ENCODE measurements at regions not wholly inside any gene's neighbourhood (a gene's known extent, or its start where the extent isn't known, plus 50 kb on each side); places are given as distances from the start of the nearest gene placed in this dataset.

GRCh38 chr6:168785720-168786511 lies 344.9 kb downstream of the SMOC2 start:
- H3K36me3 ChIP-seq (replicated peaks; ENCODE audit: insufficient read depth, low read length): no peaks in the 10 kb centered on the region
- H3K9me3 ChIP-seq (replicated peaks; ENCODE audit: insufficient read depth, low read length): no peaks in the 10 kb centered on the region
- H2AFZ ChIP-seq (ENCODE audit: low read length): no peak overlapping the region
- no peak overlapping the region for H3K4me3 ChIP-seq (ENCODE audit: low read length)
- no peak overlapping the region for H3K9ac ChIP-seq (ENCODE audit: low read length)
- no peaks in the 10 kb centered on the region for H3K79me2 ChIP-seq (ENCODE audit: low read length)
- no peaks in the 10 kb centered on the region for H3F3A ChIP-seq (ENCODE audit: insufficient read depth, low read length)
- H3K4me1 ChIP-seq (ENCODE audit: low read length): no peaks in the 10 kb centered on the region
- H3K27me3 ChIP-seq (replicated peaks; ENCODE audit: insufficient read depth, low read length): no peaks in the 10 kb centered on the region
- no peak overlapping the region for H3K27ac ChIP-seq (ENCODE audit: low read length)
- DNase-seq: no peak
- H3K4me2 ChIP-seq (ENCODE audit: low read depth, low read length): no peak overlapping the region
- H3K9me2 ChIP-seq (replicated peaks; ENCODE audit: insufficient read depth, low read length): no peaks in the 10 kb centered on the region
- H4K20me1 ChIP-seq (ENCODE audit: insufficient read depth, low read length): no peaks in the 10 kb centered on the region
- TF ChIP-seq CTCF (IDR thresholded peaks at IDR 0.05; ENCODE audit: low read length): no peak
- no peak for TF ChIP-seq EZH2 (optimal IDR thresholded peaks at IDR 0.05; ENCODE audit: low read depth, low read length)
- TF ChIP-seq EZH2phosphoT487 (IDR thresholded peaks at IDR 0.05; ENCODE audit: low read length): no peak

- no peak overlapping the region for H3K9ac ChIP-seq (ENCODE audit: low read length)
- no peak for DNase-seq
- no peak for TF ChIP-seq EZH2phosphoT487 (IDR thresholded peaks at IDR 0.05; ENCODE audit: low read length)
- TF ChIP-seq CTCF (IDR thresholded peaks at IDR 0.05; ENCODE audit: low read length): no peak
- no peak for TF ChIP-seq EZH2 (optimal IDR thresholded peaks at IDR 0.05; ENCODE audit: low read depth, low read length)
Observed at GRCh38 chr6:168784426-168784825, 343.4 kb downstream of the SMOC2 start.

GRCh38 chr6:168783720-168784119 lies 342.7 kb downstream of the SMOC2 start:
- TF ChIP-seq EZH2 (optimal IDR thresholded peaks at IDR 0.05; ENCODE audit: low read depth, low read length): no peak
- TF ChIP-seq CTCF (IDR thresholded peaks at IDR 0.05; ENCODE audit: low read length): no peak
- no peak for TF ChIP-seq EZH2phosphoT487 (IDR thresholded peaks at IDR 0.05; ENCODE audit: low read length)
- H3K4me2 ChIP-seq (ENCODE audit: low read depth, low read length): no peak overlapping the region
- no peaks in the 10 kb centered on the region for H3K9me3 ChIP-seq (replicated peaks; ENCODE audit: insufficient read depth, low read length)
- H3K4me3 ChIP-seq (ENCODE audit: low read length): no peak overlapping the region
- H3K36me3 ChIP-seq (replicated peaks; ENCODE audit: insufficient read depth, low read length): no peaks in the 10 kb centered on the region
- H3K27ac ChIP-seq (ENCODE audit: low read length): no peak overlapping the region
- H3F3A ChIP-seq (ENCODE audit: insufficient read depth, low read length): no peaks in the 10 kb centered on the region
- no peak overlapping the region for H2AFZ ChIP-seq (ENCODE audit: low read length)
- H4K20me1 ChIP-seq (ENCODE audit: insufficient read depth, low read length): no peaks in the 10 kb centered on the region
- H3K9ac ChIP-seq (ENCODE audit: low read length): no peak overlapping the region
- H3K27me3 ChIP-seq (replicated peaks; ENCODE audit: insufficient read depth, low read length): no peaks in the 10 kb centered on the region
- H3K4me1 ChIP-seq (ENCODE audit: low read length): no peaks in the 10 kb centered on the region
- no peaks in the 10 kb centered on the region for H3K79me2 ChIP-seq (ENCODE audit: low read length)
- H3K9me2 ChIP-seq (replicated peaks; ENCODE audit: insufficient read depth, low read length): no peaks in the 10 kb centered on the region
- no peak for DNase-seq

More at GRCh38 chr6:168784426-168784825, 343.4 kb downstream of the SMOC2 start:
- no peaks in the 10 kb centered on the region for H3K79me2 ChIP-seq (ENCODE audit: low read length)
- no peaks in the 10 kb centered on the region for H3K36me3 ChIP-seq (replicated peaks; ENCODE audit: insufficient read depth, low read length)
- no peak overlapping the region for H2AFZ ChIP-seq (ENCODE audit: low read length)
- H3K9me3 ChIP-seq (replicated peaks; ENCODE audit: insufficient read depth, low read length): no peaks in the 10 kb centered on the region
- no peak overlapping the region for H3K4me3 ChIP-seq (ENCODE audit: low read length)
- H3F3A ChIP-seq (ENCODE audit: insufficient read depth, low read length): no peaks in the 10 kb centered on the region
- no peaks in the 10 kb centered on the region for H3K9me2 ChIP-seq (replicated peaks; ENCODE audit: insufficient read depth, low read length)
- H3K27me3 ChIP-seq (replicated peaks; ENCODE audit: insufficient read depth, low read length): no peaks in the 10 kb centered on the region
- no peaks in the 10 kb centered on the region for H4K20me1 ChIP-seq (ENCODE audit: insufficient read depth, low read length)
- no peak overlapping the region for H3K4me2 ChIP-seq (ENCODE audit: low read depth, low read length)
- no peak overlapping the region for H3K27ac ChIP-seq (ENCODE audit: low read length)
- H3K4me1 ChIP-seq (ENCODE audit: low read length): no peaks in the 10 kb centered on the region
